Hepatic stellate cell (primary cell): ENCODE measurements at regions not wholly inside any gene's neighbourhood (a gene's known extent, or its start where the extent isn't known, plus 50 kb on each side); places are given as distances from the start of the nearest gene placed in this dataset.

Source experiments
- DNase-seq: peaks from one replicate; pipeline ENCODE4 v3.0.0; 2011; ENCODE audit warnings: low spot score

- no peak for DNase-seq
Measured at GRCh38 chr3:193874997-193875593, 260.9 kb upstream of the HES1 start.

DNA sequence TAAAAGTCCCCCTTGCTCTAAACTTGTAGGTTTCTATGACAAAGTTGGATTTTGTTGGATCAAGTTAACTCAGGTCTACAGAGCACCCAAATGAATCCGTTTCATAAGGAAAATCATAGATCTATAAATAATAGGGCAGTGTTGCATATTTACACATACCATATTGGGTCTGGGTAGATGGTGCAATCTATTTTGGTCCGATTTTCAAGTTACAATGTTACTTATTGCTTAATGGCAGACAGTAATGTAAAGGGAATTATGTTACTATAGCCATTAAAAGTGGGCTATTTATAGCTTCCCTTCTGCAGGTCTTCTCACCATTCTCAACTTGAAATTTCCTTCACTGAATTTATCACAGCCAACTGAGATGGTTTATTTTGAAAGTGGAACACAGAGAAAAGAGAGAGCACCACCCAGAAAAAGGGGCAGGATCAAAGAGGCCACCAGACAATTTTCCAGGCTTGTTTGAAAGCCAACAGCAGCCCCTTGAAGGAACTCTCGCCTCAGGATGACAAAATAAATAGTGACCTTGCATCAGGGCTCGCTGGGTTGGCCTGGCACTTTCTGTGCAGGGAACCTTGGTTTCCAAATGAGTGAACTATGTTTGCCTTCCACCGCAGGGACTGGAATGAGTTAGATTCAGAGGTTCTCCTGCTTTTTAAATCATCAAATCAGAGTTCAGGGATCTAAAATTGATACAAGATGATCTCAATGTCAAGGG lies 260.2 kb upstream of the HES1 start:
- no peak for DNase-seq

DNA sequence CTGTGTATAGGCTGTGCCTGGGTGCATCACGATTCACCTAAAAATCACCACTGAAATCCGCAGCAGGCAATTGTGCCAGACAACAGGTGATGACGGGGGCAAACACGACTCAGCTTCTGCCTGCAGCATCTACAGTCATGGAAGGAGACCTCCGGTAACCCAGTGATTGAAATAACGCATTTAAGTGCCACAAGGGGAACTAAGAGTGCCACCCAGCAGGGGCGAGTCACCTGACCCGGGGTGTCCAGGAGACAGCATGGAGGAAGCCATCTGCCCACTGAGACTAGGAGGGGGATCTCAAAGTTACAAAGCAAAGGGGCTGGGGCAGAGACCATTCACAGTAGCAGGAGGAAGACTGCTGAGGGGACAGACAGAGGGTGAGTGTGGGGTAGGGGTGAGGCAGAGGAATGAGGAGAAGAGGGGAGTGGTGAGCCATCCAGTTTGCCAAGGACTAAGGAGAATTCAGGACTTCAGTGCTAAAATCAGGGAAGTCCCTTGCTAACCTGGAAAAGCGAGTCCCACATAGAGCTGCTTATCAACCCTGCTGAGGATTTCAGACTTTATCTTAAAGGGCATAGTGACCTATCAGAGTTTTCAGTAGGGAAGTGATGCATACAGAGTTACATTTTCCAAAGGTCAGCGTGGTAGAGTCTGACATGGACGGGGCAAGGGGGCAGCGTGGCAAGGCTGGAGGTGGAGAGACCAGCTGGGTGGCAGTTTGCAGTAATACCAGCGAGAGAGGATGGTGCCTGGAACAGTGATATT lies 256.7 kb upstream of the HES1 start:
- no peak for DNase-seq

- no peak for DNase-seq
Measured at GRCh38 chr3:193879864-193880242, 256.1 kb upstream of the HES1 start.

DNA sequence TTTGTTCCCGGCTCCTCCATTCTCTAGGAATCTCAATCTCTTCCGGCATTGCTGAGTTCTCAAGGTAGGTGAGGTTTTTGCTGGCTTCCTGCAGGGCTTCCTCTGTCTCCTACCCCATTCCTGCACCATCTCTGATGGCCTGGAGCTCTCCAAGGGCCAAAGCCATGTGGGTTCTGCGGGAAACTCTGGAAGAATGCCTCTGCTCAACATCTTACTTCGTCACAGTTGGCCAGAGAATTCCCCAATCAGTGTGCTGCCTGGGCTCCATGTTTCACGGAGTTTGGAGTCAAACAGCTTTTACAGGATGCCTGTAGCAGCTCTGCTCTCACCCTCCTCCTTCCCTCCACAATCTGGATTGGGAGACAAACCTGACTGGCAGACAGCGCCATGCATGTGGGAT lies 253.9 kb upstream of the HES1 start:
- DNase-seq = no peak

GRCh38 chr3:193883551-193883950 lies 252.4 kb upstream of the HES1 start:
- no peak for DNase-seq

- DNase-seq = no peak
Measured at GRCh38 chr3:193884027-193884426, 251.9 kb upstream of the HES1 start.

DNA sequence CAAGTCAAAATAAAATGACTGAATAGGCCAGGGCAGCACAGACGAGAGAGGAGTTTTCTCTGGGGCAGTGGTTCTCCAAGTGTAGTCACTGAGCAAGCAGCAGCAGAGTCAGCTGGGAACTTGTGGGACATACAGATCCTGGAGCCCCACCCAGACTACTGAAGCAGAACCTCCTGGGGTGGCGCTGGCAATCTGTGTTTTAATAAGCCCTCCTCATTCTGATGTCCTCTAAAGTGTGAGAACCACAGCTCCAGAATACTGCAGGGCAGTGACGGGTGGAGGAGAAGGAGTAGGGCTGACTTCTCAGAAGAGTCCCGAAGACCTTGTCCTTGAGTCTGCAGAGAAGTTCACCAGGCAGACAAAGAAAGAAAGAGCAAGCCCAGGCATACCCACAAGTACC lies 251.3 kb upstream of the HES1 start:
- no peak for DNase-seq

DNA sequence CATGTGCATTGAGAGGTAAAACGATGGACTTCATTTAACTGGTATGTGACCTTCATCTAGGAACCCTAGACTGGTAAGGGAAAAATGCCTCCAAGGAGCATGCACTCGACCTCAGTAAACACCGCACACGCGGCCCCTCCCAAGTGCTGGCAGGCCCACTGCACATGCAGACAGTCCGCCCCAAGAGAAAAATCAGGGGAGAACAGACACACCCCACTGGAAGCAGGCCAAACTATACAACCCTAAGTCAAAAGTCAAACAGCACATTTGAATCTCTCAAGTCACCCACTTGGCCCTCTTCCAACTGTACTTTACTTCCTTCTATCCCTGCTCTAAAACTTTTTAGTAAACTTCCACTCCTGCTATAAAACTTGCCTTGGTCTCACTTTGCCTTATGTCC lies 250.1 kb upstream of the HES1 start:
- no peak for DNase-seq

- no peak for DNase-seq
Measured at GRCh38 chr3:193890016-193890897, 245.7 kb upstream of the HES1 start.

DNA sequence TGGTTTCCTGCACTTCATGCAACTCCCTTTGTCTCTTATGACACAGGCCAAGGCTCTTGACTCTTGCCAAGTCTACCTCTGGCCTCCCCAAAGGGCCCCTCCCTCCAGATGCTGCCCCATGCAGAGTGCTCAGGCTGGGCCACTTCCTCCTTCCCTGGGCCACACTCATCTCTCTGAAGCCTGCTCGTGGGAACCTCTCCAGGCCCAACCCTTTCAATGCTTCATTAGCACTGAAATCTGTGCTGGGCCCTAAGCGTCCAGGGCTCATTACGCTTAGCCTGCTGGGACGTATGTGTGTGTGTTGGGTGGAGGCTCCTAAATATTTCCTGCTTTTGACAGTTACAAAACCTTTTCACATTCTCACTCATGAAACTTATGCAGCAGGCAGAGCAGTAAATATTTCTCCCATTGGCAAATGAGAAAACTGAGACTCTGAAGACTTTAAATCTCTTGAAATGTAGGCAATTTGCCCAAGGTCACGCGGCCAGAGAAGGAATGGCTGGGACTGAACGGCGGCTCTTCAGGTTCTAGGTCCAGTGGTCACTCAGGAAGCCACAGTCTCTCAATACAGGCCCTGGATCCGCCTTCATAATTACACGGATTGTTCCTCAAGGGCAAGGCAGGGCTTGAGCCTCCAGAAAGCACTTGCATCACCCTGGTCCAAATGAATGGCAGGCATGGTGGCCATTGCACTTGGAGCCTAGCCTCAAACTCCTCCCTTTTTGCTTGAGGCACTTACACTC lies 241.7 kb upstream of the HES1 start:
- no peak for DNase-seq

DNA sequence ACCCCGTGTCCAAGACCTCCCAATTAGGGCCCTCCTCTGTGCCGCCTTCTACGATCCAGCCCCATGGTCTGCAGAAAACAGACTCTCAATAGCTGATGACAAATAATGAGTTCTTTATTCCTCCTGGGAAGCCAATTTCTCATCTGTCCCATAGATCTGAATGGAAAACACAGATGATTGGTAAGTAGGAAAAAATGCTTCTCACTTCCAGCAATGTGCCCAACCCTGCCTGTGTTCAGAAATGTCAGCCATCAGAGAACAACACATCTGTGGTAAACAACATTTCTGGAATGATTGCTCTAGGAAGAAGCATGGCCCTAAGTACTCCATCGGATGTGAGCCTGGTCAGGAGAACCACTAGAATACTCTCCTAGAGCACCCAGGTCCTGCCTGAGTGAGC lies 240.5 kb upstream of the HES1 start:
- DNase-seq = no peak

- no peak for DNase-seq
Measured at GRCh38 chr3:193896419-193896818, 239.5 kb upstream of the HES1 start.

DNA sequence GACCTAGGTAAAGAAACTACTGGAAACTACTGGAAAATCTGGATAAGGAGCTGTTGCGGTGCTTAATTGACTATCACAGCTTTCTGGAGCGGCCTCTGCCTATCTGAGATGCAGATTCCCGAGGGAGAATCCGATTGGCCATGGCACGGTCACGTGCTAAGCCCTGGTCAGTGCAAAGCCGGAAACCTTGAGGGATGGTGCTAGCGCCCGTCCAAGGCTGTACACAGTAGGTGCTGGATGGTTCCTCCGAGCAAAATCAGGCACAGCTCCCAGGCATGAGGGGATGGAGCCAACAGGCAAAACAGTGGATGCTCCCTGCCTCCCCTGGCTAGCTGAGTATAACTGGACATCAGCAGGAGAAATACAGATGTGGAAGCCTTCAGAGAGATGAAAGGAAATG lies 238.7 kb upstream of the HES1 start:
- no peak for DNase-seq

GRCh38 chr3:193897731-193898180 lies 238.2 kb upstream of the HES1 start:
- no peak for DNase-seq

GRCh38 chr3:193899001-193899400 lies 236.9 kb upstream of the HES1 start:
- no peak for DNase-seq

GRCh38 chr3:193901007-193901406 lies 234.9 kb upstream of the HES1 start:
- DNase-seq = no peak

DNA sequence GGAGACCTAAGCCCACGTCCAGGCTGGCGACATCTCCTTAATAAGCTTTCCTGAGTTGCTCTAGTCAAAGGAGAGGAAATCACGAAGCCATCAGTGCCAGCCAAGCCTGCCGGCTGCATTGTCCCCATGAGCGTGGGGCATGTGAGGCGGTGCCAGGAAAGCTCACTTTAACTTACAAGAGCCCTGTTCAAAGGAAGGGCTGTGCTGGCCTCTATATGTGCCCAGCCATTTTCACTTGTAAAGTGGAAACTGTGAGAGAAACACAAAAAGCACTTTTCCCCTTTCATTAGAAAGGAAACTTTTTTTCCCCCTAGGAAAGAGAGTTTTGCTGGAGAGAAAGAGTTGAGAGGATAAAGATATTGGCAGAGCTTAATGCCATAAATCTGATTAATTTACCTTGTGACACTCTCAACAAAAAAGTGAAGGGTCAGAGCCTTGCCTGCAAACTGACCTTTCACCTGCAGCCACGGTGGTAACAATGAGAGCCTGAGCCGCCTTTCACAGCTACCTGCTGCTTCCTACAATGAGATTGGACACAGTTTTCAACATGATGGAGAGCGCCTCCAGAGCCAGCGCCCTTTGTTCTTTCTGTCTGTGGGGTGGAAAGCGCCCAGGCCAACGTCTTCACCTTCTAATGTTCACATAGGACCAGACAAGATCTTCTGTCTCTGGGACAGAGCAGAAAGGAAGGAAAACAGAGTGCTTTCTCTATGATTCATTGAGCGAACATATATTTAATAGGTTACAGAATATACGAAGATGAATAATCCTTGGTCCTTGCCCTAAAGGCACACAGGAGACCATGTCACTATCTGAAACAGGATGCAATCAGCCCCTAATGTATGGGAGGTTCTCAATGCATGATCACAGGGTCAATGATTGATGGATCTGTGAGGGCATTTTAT lies 233.1 kb upstream of the HES1 start:
- no peak for DNase-seq

GRCh38 chr3:193903512-193903817 lies 232.5 kb upstream of the HES1 start:
- no peak for DNase-seq

DNA sequence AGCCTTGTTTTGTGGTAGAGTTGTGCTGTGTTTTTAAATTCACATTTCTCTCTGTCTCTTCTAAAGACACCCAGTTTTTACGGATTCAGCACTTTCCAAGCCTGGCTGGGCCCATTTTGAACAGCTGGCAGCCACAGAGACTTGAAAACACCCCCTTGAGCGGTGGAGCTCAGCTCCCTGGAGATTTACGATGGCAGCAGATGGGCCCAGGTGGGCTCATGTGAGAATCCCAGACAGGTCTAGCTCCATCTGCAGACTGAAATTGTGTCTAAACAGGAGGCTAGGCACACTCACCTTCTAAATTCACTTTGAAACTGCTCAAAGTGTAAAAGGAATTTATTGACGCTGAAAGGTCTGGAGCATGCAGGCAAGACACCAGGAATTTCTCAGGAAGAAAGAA lies 232.0 kb upstream of the HES1 start:
- no peak for DNase-seq
